BLaER1 treated with 17β-estradiol and CSF1 and Interleukin-3, amounts not matched to agents 10 nM and 100 nM (cell line): ENCODE measurements at regions not wholly inside any gene's neighbourhood (a gene's known extent, or its start where the extent isn't known, plus 50 kb on each side); places are given as distances from the start of the nearest gene placed in this dataset.
"Not testable (repeated sequence)": the region's sequence is repeated elsewhere in the genome, so short reads cannot be mapped to it uniquely, and the experiment has no call there.

Source experiments
- H3K27ac ChIP-seq, 11 experiments: shearing (Covaris generic); formaldehyde crosslinking; 2 replicates each; pipeline ENCODE4 v1.8.1; 2022
- H3K27me3 ChIP-seq, 11 experiments: shearing (Covaris generic); formaldehyde crosslinking; 2 replicates each; pipeline ENCODE4 v1.8.1; 2022
- H3K36me3 ChIP-seq, 11 experiments: shearing (Covaris generic); formaldehyde crosslinking; 2 replicates each; pipeline ENCODE4 v1.8.1; 2022
- H3K4me1 ChIP-seq, 10 experiments: shearing (Covaris generic); formaldehyde crosslinking; 2 replicates each; pipeline ENCODE4 v1.8.1; 2022
- H3K4me2 ChIP-seq, 11 experiments: shearing (Covaris generic); formaldehyde crosslinking; 2 replicates each; pipeline ENCODE4 v1.8.1; 2022
- H3K4me3 ChIP-seq, 10 experiments: shearing (Covaris generic); formaldehyde crosslinking; 2 replicates each; pipeline ENCODE4 v1.8.1; 2022
- H3K9ac ChIP-seq, 11 experiments: shearing (Covaris generic); formaldehyde crosslinking; 2 replicates each; pipeline ENCODE4 v1.8.1; 2022
- H3K9me3 ChIP-seq, 11 experiments: shearing (Covaris generic); formaldehyde crosslinking; replicated peaks in 1 of 11; 2 replicates each; pipeline ENCODE4 v1.8.1; 2022
- H4K20me1 ChIP-seq, 11 experiments: shearing (Covaris generic); formaldehyde crosslinking; 2 replicates each; pipeline ENCODE4 v1.8.1; 2022
- Cebpa-rat ChIP-seq, 11 experiments: shearing (Covaris generic); IDR thresholded peaks; 2 replicates each; pipeline ENCODE4 v1.8.1; 2022

DNA sequence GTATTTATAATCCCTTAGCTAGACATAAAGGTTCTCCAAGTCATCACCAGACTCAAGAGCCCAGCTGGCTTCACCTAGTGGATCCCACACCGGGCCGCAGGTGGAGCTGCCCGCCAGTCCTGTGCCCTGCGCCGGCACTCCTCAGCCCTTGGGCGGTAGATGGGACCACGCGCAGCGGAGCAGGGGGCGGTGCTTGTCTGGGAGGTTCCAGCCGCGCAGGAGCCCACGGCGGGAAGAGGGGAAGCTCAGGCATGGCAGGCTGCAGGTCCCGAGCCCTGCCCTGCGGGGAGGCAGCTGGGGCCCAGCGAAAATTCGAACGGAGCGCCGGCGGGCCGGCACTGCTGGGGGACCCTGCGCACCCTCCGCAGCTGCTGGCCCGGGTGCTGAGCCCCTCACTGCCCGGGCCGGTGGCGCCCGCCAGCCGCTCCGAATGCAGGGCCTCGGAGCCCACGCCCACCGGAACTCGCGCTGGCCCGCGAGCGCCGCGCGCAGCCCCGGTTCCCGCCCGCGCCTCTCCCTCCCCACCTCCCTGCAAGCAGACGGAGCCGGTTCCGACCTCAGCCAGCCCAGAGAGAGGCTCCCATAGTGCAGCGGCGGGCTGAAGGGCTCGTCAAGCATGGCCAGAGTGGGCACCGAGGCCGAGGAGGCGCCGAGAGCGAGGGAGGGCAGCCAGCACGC is 675.6 kb downstream of the REEP3 start:
- TF ChIP-seq Cebpa-rat (IDR thresholded peaks at IDR 0.05): no peak
- Histone ChIP-seq H3K4me2 (no peak overlapping the region), H3K27ac (no peak overlapping the region), H3K4me3 (no peak overlapping the region), H3K9me3 (peaks cover 0 to 14% (median 10%) of the 10 kb centered on the region in 11 experiments; a peak in 16 of 22 replicates), H4K20me1 (no peaks in the 10 kb centered on the region), H3K4me1 (no peaks in the 10 kb centered on the region), H3K36me3 (no peaks in the 10 kb centered on the region), H3K27me3 (no peaks in the 10 kb centered on the region), H3K9ac (no peak overlapping the region)

DNA sequence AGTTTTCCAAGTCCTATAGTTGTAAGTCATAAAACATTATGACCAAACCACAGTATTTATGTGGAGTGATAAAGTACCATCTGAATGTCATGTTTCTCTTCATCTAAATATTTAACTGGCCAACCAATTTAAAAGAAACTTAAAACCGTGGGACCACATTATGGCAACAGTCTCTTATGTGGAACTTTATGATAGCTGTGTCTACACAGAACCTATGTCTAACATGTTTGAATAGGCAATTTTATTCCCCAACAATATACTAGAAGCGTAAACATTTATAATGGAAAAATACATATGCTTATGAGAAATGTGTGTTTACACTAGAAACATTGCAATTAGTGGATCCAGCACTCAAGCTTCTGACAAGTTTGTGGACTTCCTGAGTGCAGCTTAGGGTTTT is 680.7 kb downstream of the REEP3 start:
- Histone ChIP-seq H3K27me3 (no peaks in the 10 kb centered on the region), H3K4me1 (no peaks in the 10 kb centered on the region), H3K36me3 (no peaks in the 10 kb centered on the region), H3K4me2 (no peak overlapping the region), H3K9ac (no peak overlapping the region), H3K27ac (no peak overlapping the region), H3K4me3 (no peak overlapping the region), H3K9me3 (peaks cover 0 to 7% (median 2%) of the 10 kb centered on the region in 11 experiments; a peak in 16 of 22 replicates), H4K20me1 (no peaks in the 10 kb centered on the region)
- TF ChIP-seq Cebpa-rat (IDR thresholded peaks at IDR 0.05): no peak

DNA sequence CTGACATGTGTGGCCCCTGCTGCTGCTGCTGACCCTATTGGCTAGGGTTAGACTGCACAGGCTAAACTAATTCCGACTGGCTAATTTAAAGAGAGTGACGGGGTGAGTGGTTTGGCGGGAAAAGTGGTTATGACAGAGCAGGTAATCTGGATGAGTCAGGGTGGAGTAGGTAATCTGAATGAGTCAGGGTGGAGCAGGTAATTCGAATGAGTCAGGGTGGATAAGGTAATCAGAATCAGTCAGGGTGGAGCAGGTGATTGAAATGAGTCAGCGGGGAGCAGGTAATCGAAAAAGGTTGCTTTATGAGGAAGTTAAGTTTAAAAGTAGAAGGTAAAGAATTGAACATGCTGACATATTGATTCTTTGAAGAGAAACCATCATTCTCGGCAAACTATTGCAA is 683.3 kb downstream of the REEP3 start:
- not testable (repeated sequence) for H3K27ac ChIP-seq, H3K4me1 ChIP-seq, H3K4me3 ChIP-seq, H4K20me1 ChIP-seq, H3K9ac ChIP-seq, H3K27me3 ChIP-seq, H3K36me3 ChIP-seq, H3K4me2 ChIP-seq
- peaks cover 0 to 10% (median 3%) of the 10 kb centered on the region in 11 experiments; a peak in 11 of 22 replicates for H3K9me3 ChIP-seq

DNA sequence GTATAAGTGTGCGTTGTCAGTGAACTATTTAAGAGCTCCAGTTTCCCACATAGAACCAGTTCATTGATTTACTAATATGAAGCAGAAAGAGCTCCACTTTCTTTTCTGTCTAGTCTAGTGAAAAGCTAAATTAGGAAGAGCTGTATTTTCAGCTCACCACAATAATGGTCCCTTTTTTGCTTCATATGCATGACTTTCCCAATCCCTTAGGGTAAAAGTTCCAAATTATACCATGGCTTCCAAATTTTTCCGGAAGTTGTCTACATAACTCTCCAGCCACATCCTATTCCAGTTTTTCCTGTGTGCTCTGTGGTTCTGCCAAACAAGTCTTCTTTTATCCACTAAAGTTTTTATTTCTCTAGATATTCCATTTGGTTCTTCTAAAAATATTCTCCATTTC is 685.2 kb downstream of the REEP3 start:
- H3K4me3 ChIP-seq: no peak overlapping the region
- H3K27me3 ChIP-seq: no peaks in the 10 kb centered on the region
- no peak overlapping the region for H3K27ac ChIP-seq
- no peak overlapping the region for H3K9ac ChIP-seq
- no peak overlapping the region for H3K4me2 ChIP-seq
- no peaks in the 10 kb centered on the region for H4K20me1 ChIP-seq
- no peak for TF ChIP-seq Cebpa-rat (IDR thresholded peaks at IDR 0.05)
- H3K36me3 ChIP-seq: no peaks in the 10 kb centered on the region
- H3K4me1 ChIP-seq: no peaks in the 10 kb centered on the region
- peaks cover 5 to 29% (median 13%) of the 10 kb centered on the region in 11 experiments; a peak in 17 of 22 replicates for H3K9me3 ChIP-seq

DNA sequence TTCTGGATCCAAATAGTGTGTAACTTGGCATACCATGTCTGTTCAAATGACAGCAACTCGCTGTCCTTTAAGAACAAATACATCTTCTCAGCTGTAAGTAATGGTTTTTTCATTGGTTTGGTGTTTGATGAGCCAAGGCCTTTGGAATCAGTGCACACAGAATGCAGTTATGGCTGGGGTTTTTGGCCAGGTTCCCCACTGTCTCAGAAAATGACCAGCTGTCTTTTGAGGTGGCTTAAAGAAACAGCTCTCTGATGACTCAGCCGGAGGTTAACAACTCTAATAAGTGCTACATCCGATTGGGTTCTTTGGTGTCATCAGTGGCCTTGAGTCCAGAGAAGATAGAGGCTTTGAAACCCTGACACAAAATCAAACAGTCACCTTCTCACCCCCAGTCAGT is 688.4 kb downstream of the REEP3 start:
- Histone ChIP-seq H3K36me3 (no peaks in the 10 kb centered on the region), H4K20me1 (no peaks in the 10 kb centered on the region), H3K9me3 (peaks cover 5 to 34% (median 13%) of the 10 kb centered on the region in 11 experiments; a peak in 17 of 22 replicates), H3K27ac (no peak overlapping the region), H3K4me3 (no peak overlapping the region), H3K27me3 (no peaks in the 10 kb centered on the region), H3K9ac (no peak overlapping the region), H3K4me1 (no peaks in the 10 kb centered on the region), H3K4me2 (no peak overlapping the region)
- TF ChIP-seq Cebpa-rat (IDR thresholded peaks at IDR 0.05): no peak

DNA sequence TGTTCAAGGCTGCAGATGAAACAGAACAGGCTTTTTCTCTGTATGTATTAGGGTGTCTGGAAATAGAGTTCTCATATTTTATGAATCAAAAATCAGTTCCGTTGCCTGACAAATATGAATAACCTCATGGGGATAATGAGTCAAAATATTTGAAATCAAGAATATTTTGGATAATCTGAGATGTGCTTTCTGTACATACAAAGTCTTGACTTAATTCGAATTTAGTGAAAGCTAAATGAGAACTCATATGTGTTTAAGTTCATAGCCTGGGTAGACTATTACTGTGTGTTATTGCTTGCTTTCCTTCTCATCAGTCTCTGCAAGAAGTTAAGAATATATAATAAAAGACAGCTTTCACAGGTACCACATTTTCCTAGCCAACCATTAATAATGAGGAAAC is 689.0 kb downstream of the REEP3 start:
- no peaks in the 10 kb centered on the region for H3K4me1 ChIP-seq
- H4K20me1 ChIP-seq: no peaks in the 10 kb centered on the region
- H3K9me3 ChIP-seq: peaks cover 5 to 34% (median 13%) of the 10 kb centered on the region in 11 experiments; a peak in 17 of 22 replicates
- no peak for TF ChIP-seq Cebpa-rat (IDR thresholded peaks at IDR 0.05)
- no peak overlapping the region for H3K4me2 ChIP-seq
- H3K4me3 ChIP-seq: no peak overlapping the region
- H3K27me3 ChIP-seq: no peaks in the 10 kb centered on the region
- H3K36me3 ChIP-seq: no peaks in the 10 kb centered on the region
- H3K9ac ChIP-seq: no peak overlapping the region
- H3K27ac ChIP-seq: no peak overlapping the region

DNA sequence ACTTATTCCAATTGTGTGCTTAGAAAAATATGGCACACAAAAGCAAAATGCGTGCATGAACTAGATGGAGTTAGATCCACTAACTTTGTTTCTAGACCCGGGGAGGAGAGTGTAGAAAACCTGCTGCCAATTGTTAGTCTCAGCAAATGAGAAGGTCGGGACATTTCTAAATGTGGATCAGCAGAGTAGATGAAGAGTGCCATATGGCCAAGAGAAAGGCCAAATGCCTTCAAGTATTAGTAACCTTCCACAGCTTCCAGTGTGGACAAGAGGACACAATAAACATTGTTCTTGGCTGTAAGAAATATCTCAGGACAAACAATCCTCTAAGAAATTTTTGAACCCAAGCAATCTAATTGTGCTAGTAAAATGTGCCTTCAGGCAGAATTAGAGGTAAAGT is 690.3 kb downstream of the REEP3 start:
- Histone ChIP-seq H3K9ac (no peak overlapping the region), H3K4me1 (no peaks in the 10 kb centered on the region), H4K20me1 (no peaks in the 10 kb centered on the region), H3K27me3 (no peaks in the 10 kb centered on the region), H3K9me3 (peaks cover 5 to 34% (median 13%) of the 10 kb centered on the region in 11 experiments; a peak in 17 of 22 replicates), H3K4me2 (no peak overlapping the region), H3K4me3 (no peak overlapping the region), H3K36me3 (no peaks in the 10 kb centered on the region), H3K27ac (no peak overlapping the region)
- TF ChIP-seq Cebpa-rat (IDR thresholded peaks at IDR 0.05): no peak

DNA sequence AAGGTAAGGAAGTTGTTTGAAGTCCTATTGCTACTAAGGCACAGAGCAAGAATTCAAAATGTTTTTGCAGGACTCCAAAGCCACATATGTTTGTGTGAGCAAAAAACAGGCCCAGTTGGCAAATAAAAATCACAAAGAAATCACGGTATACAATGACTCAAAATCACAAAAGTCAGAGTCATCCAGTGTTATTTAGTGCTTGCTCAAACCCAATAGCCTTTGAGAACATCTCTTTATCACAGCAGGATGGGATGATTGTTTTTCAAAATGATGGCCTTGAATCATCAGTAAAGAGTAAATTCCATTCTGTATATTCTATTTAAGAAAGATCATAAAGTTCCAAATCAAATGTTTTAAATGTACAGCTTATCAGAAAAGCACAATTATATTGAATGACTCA is 693.9 kb downstream of the REEP3 start:
- Histone ChIP-seq H3K4me1 (no peaks in the 10 kb centered on the region), H3K27ac (no peak overlapping the region), H3K9ac (no peak overlapping the region), H3K9me3 (peaks cover 3 to 18% (median 6%) of the 10 kb centered on the region in 11 experiments; a peak in 12 of 22 replicates), H3K4me2 (no peak overlapping the region), H4K20me1 (no peaks in the 10 kb centered on the region), H3K27me3 (no peaks in the 10 kb centered on the region), H3K4me3 (no peak overlapping the region), H3K36me3 (no peaks in the 10 kb centered on the region)
- TF ChIP-seq Cebpa-rat (IDR thresholded peaks at IDR 0.05): no peak

DNA sequence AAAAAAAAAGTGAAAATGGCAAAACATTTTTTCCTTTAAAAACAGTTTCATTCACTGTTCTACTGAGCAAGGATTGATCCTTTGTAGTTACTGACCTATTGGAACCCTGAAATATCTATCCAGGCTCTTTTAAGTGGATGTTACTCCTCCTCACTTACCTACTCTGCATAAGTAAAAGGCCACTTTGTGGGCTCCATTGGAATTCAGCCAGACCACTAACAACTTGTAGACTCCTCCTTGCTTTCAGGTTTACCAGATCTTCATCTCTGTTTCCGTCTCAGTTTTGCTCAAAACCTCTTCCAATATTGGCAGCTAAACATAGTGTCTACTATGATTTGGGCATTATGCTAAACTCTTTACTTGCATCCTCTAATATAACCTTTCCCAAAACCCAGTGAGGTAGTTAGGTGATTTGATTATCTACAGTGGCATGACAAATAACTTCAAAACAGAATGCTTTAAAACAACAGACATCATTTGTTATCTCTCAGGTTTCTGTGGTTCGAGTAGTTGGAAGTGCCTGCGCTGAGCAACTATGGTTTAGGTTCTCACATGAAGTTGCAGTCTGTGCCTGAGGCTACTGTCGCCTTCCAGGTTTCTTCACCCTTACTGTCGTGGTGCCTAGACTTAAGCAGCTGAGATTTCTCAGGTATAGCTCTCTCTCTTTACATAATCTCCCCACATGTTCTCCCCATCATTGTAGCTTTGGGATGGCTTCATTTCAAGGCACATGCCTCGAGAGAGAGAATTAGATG is 698.2 kb downstream of the REEP3 start:
- Histone ChIP-seq H3K27me3 (no peaks in the 10 kb centered on the region), H3K9me3 (peaks cover 7 to 17% (median 14%) of the 10 kb centered on the region in 11 experiments), H3K27ac (no peak overlapping the region), H4K20me1 (no peaks in the 10 kb centered on the region), H3K4me2 (no peak overlapping the region), H3K9ac (no peak overlapping the region), H3K4me1 (no peaks in the 10 kb centered on the region), H3K4me3 (no peak overlapping the region), H3K36me3 (no peaks in the 10 kb centered on the region)
- no peak for TF ChIP-seq Cebpa-rat (IDR thresholded peaks at IDR 0.05)

DNA sequence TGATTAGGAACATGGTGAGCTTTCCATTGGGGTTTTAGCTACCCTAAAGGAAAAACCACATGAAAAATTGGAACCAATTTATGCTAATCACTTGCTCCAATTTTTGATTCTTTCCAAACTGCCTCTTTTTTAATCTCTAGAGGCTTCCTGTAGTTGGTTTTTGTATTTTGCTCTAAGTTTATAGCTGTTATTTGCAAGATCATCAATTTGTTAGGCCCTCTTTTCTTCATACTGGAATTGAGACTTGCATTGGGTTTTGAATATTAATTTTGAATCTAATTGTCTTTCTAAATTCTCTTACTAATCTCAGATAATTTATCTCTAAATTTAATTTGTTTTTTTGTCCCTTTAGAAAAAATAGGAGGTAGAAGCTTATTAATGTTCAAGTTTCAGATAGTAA is 713.3 kb downstream of the REEP3 start:
- no peaks in the 10 kb centered on the region for H3K36me3 ChIP-seq
- no peaks in the 10 kb centered on the region for H3K9me3 ChIP-seq
- no peak overlapping the region for H3K4me2 ChIP-seq
- no peak overlapping the region for H3K27ac ChIP-seq
- H4K20me1 ChIP-seq: no peaks in the 10 kb centered on the region
- no peaks in the 10 kb centered on the region for H3K27me3 ChIP-seq
- H3K9ac ChIP-seq: no peak overlapping the region
- no peaks in the 10 kb centered on the region for H3K4me1 ChIP-seq
- TF ChIP-seq Cebpa-rat (IDR thresholded peaks at IDR 0.05): no peak
- no peak overlapping the region for H3K4me3 ChIP-seq
